Activated CD8-positive, alpha-beta memory T cell treated with anti-CD3 and anti-CD28 coated beads, Interleukin-2, amount 50 U/mL, for 1 hour (primary cell): ENCODE measurements at regions not wholly inside any gene's neighbourhood (a gene's known extent, or its start where the extent isn't known, plus 50 kb on each side); places are given as distances from the start of the nearest gene placed in this dataset.

Source experiments
- DNase-seq: peaks from one replicate; pipeline ENCODE4 v3.0.0-alpha.2; 2020; ENCODE audit errors: extremely low read depth

DNA sequence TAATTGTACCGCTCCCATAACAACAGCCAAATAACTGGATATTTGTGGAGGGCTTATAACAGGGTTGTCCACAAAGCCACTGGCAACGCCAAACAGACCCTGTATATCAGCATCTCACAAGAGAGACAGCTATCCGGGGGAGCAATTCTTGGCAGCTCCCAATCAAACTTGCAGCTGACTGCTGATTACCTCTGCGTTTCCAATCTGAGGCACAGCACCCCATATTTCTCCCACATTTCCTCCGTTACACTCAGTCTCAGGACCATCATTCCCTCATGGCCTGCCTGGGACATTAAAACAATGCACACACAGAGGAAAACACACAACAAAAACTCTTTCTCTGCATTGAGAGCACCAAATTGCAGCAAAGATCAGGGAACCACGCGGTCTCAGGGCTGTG lies 67.8 kb upstream of the SDK1 start:
- no peak for DNase-seq

DNA sequence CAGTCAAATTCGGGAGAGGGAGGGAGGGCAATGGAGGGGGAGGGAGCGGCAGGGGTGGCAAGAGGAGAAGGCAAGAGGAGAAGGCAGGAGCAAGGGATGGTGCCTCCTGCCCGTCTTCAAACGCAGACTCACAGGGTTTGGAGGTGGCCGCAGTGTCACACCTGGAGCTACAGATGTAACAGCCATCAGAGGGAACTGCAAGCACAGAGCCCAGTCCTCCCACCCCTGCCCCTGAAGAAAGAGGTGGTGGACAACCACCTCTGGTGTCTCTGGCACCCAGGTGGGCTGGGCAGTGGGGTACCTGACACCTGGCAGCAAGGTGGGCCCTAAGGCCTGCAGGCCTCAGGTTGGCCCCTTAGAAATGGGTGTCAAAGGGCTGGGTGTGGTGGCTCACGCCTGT lies 67.0 kb upstream of the SDK1 start:
- DNase-seq: no peak

DNA sequence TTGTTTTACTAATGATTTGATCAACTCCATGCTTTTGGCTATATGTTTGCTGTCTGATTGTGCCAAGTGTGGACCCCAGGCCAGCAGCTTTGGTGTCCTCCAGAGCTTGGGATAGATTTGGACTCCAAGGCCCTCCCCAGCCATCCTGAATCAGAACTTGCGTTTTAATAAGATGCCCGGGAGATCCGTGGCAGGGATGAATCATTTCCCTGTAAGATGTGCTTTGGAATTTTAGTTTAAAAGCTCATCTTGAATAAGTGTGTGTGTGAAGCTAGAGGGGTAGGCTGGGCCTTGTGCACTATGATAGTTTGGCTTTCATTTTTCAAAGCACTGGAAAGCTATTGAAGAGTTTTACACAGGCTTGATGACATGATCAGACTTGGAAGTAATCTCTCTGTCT lies 66.2 kb upstream of the SDK1 start:
- DNase-seq: no peak

DNA sequence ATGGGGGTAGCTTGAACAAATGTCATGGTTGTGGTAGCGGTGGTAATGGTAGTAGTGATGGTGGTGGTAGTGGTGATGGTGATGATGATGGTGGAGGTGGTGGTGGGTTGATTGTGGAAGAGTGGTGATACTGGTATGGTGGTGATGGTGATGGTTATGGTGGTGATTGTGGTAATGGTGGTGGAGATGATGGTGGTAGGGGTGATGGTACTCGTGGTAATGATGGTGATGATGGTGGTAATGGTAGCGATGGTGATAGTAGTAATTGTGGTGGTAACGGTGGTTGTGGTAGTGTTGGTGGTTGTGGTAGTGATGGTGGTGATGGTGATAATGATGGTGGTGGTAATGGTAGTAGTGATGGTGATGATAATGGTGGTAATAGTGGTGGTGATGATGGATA lies 65.7 kb upstream of the SDK1 start:
- no peak for DNase-seq

DNA sequence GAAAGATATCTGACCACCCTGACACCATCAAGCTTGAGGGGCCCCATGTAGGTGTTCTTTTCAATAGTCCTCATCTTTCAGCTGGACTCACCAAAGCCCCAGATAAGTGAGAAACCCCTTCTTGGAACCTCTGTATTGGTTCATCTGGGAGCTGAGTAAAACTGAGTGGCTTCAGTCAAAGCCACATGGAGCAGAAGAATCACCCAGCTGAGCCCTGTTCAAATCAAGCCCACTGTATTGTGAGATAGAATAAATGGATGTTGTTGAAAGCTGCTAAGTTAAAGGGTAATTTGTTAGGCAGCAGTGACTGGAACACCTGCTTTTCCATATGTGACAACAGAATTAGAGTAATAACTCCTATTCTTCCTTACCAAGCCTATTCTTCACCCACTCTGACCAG lies 64.8 kb upstream of the SDK1 start:
- DNase-seq: no peak

DNA sequence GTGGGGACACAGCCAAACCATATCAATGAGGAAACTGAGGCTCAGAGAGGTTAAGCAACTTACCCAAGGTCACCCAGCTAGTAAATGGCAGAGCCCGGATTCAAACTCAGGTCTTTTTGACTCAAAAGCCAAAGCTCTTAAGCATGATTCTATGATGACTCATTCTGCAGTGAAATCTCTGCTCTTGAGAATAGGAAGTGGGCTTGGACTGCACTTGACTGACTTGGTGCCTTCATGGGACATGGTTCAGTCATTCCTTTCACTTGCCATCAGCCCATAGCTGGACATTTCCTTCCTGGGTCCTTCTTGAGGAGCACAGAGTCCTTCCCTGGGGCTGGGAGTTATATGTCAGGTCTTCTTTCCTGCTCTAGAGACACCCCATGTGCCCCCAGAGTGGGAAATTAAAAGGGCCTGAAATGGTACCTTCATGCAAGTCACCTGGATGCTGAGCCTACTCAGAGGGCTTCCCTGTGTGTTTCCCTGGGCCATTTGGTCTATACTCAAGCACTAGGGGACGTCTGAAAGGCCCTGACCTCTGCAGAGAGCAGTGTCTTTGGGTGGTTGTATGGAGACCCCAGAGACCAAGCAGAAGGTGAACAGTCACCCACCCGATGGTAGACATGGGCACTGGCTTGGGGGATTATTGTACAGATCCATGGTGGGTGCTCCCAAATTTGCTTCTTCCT lies 62.4 kb upstream of the SDK1 start:
- DNase-seq: no peak

DNA sequence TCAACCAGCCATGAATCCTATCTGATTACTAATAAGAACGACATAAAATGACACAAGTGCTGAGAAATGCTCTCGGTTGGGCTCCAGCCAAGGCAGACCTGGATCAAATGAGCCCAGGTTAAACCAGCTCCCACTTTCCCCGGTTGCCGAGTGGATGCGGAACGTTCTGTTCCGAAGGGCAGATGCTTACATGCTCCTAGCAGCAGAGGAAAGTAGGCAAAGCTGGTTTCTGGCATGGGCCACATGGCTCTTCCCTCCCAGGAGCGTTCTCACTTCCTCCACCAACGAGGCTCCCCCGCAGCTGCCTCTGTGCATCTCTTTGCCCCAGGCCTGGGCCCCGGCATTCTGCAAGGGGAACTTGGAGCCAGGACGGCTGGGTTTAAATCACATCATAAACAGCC lies 61.8 kb upstream of the SDK1 start:
- no peak for DNase-seq

DNA sequence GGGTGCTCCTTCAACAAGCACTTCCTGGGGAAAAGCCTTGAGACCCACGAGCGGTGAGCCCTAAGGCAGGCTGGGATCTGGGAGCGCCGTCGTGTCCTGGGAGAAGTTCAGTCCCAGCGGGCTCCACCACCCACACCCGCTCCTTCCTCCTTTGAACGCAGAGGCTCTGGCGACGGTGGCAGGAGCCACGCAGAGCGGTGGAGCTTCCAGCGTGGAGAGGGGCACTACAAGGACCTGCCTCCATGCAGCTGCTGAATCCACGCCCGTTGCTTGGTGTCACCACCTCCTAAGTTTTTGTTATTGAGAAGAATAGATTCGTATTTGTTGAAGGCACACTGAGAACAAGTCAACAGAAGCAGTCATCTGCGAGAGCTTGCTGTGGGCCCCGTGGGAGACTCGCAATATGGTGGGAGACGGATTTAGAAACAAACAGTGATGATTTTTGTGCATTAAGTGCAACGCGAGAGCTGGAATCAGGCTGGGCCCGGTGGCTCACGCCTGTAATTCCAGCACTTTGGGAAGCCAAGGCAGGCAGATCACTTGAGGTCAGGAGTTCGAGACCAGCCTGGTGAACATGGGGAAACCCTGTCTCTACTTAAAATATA lies 60.1 kb upstream of the SDK1 start:
- no peak for DNase-seq

DNA sequence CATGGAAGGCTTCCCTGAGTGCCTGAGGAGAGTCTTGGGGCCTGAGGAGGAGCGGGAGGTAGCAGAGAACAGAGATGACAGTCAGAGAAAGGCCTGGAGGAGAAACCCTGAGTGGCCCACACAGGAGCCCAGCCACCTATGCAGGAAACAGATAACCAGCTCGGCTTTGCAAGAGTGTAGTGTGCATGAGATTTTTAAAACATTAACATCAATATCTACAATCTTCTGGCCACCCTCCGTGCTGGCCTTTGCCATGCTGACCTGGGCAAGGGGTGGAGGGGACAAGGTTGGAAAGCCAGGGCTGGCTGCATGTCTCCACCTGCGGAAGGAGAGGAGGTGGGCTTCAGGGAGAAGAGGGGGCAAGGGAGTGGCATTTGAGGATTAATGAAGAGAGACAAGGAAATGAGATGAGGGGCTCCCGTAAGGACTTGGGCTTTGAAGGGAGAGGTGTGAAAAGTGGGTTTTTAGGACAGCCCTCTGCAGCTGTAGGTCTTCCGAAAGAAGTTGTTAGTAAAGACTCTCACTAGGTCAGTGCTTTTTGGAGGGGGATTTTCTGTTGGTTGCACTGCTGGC lies 59.3 kb upstream of the SDK1 start:
- DNase-seq: no peak

DNA sequence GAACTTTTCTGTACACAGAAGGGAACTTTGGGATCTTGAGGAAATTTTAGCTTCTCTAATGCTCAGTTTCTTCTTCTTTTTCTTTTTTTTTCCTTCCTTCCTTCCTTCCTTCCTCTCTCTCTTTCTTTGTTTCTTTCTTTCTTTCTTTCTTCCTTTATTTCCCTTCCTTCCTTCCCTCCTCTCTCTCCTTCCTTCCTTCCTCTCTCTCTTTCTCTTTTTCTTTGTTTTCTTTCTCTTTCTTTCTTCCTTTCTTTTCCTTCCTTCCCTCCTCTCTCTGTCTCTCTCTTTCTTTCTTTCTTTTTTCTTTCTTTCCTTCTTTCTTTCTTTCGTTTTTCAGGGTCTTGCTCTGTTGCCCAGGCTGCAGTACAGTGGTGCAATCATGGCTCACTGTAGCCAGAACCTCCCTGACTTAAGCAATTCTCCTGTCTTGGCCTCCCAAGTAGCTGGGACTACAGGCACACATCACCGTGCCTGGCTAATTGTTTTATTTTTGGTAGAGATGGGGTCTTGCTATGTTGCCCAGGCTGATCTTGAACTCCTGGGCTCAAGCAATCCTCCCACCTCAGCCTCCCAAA lies 58.6 kb upstream of the SDK1 start:
- no peak for DNase-seq

DNA sequence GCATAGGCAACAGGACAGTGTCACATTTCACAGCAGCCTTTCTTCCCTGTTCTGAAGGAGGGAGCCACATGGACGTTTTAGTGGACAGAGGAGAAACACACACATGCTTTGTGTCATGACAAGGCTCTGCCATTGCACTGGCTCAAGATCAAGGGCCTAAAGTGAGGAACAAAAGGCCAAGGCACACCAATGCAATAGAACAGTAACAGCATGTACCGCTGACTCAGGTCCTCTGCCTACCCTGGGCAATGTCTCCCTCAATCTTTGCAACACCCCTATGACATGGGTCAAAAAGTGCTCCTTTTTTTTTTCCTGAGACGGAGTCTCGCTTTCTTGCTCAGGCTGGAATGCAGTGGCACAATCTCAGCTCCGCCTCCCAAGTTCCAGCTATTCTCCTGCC lies 57.8 kb upstream of the SDK1 start:
- DNase-seq: no peak

DNA sequence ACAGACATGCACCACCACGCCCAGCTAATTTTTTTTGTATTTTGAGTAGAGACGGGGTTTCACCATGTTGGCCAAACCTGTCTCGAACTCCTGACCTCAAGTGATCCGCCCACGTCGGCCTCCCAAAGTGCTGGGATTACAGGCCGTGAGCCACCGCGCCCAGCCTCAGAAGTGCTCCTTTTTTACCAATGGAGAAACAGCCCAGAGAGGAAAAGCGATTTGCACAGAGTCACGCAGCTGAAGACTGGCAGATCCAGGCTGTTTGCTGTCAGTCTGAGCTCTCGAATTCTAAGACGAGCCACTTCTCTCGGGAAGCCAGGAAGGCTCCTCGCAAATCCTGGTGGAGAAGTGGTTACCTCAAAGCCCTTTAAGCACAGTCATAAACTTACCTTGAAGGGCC lies 57.4 kb upstream of the SDK1 start:
- DNase-seq: no peak

DNA sequence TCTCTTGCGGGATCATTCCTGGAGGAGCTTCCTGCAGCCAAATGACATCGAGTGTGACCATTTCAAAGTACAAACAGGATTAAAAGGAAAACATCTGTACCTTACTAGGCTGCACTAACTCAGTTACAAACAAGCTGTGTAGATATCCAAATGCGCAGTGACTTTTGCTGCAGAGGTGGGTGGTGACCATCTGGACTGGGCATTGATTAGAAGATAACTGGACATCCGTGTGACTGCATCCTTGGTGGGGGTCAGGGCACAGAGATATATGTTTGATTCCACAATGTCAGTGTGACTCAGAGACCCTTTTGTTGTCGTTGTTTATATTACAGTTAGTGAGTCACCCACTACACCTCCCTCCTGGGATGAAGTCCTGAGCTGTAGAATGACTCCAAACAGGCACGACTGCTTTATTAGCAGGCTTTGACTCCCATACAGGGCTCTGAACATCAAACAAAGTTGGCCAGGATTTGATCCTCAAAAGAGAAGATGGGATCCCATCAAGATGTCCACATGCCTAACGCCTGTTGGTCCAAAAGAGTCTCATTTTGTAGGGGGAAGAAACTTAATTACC lies 56.7 kb upstream of the SDK1 start:
- no peak for DNase-seq

DNA sequence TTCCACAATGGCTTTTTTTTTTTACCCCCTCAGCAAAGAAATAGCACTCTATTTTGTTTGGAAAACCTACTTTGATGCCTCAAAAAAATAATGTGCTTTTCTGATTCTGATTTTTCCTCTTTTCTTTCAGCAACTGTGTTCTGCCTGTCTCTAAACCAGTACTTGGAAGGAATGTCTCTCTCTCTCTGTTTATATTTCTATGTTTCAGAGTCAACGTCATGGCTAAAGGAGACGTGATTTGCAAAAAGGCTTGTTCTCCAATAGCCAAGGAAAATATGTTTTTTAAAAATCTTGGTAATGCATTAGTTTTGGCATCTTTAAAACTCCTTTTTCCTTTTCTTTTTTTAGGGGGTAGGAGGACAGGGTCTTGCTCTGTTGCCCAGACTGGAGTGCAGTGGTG lies 56.0 kb upstream of the SDK1 start:
- DNase-seq: no peak

DNA sequence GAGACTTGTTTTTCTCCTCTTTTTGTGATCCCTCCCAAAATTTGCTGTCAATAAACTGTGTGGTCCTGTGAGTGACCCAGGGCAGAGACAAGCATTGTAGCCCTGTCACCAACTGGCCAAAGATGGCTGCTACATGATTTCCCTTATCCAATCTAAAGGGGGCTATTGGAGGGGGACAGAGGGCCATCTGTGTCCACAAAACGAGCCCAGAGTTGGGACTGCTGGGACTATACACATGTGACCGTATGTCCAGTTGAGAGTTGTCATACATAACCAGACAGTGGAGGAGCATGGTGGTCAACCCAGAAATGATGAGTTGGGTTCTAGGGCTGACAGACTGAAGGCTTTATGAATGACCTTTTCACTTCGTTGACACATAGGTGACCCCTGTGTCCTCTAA lies 55.3 kb upstream of the SDK1 start:
- DNase-seq: no peak

DNA sequence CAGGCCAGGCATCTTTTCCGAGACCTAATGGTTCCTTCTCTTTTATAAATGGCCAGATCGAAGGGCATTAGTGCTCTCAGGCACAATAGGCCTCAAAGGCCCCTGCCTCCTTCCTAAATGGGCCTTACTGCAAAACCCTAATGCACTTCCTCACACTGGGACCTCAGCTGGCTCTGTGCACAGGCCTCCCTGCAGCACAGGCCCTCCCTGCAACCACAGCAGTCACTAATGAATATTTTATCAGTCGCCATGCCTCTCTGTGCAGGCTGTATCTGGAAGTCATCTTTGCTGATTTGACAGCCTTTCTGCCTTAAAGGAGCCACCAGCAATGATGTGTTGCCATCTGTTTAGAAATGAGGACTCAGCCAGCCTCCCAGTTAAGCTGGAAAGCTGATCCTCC lies 54.9 kb upstream of the SDK1 start:
- DNase-seq: no peak

DNA sequence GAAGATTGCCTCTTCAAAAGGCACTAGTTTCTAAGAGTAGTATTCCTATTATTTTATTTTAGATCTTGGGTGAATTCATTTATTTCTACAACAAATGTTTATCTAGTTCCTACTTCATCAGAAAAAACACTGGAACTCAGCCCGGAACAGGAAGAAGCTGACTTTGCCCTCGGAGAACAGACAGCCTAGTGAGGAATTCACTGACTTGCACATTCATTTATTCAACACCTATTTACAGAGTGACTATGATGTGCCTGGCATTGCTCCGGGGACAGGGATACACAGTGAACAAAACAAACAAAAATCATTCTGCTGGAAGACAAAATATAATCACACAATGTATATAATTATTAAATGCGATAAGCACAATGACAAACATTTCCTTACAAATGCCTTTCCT lies 54.4 kb upstream of the SDK1 start:
- DNase-seq: no peak

DNA sequence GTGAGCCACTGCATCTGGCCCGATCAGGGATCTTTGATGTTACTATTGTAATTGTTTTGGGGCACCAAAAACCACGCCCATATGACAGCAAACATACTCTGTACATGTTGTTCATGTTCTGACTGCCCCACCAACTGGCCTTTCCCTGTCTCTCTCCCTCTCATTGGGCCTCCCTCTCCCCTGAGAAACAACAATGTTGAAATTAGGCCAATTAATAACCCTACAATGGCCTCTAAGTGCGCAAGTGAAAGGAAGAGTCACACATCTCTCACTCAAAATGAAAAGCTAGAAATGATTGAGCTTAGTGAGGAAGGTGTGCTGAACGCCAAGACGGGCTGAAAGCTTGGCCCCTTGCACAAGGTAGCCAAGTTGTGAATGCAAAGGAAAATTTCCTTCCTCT lies 50.3 kb upstream of the SDK1 start:
- DNase-seq: no peak
